ENCODE measurements at regions not wholly inside any gene's neighbourhood (a gene's known extent, or its start where the extent isn't known, plus 50 kb on each side); places are given as distances from the start of the nearest gene placed in this dataset.

GRCh38 chr1:209434631-209435217 is 148.8 kb upstream of the CAMK1G start:
- TF ChIP-seq CTCF (IDR thresholded peaks at IDR 0.05) = no peak
- Histone ChIP-seq H3K27ac (ENCODE audit: low read depth in 1 of 2, low read length in 2 of 2) (no peak overlapping the region), H3K27me3 (ENCODE audit: control insufficient read depth in 1 of 2, insufficient read depth in 2 of 2, low read length in 2 of 2) (peaks cover 3 to 8% of the 10 kb centered on the region in 2 experiments), H3K9me3 (ENCODE audit: control insufficient read depth in 1 of 2, insufficient read depth in 1 of 2, low read length in 2 of 2) (peaks cover 0 to 5% of the 10 kb centered on the region in 2 experiments), H3K36me3 (ENCODE audit: insufficient read depth, low read length) (no peaks in the 10 kb centered on the region), H3K4me1 (ENCODE audit: insufficient read depth, low read length) (no peaks in the 10 kb centered on the region), H3K4me3 (ENCODE audit: low read length) (no peak overlapping the region)
- Mint-ChIP-seq H3K36me3 (ENCODE audit: low read depth) (no peaks in the 10 kb centered on the region), H3K27ac (no peak overlapping the region), H3K27me3 (peaks cover 54% of the 10 kb centered on the region), H3K4me1 (ENCODE audit: low read depth) (no peaks in the 10 kb centered on the region), H3K4me3 (no peak overlapping the region), H3K9me3 (peaks cover 1% of the 10 kb centered on the region)
- intact Hi-C loops (cut with DNase I, micrococcal nuclease) = no loop called here
- DNase-seq (no peak), ATAC-seq (ENCODE audit: poor library complexity) (no peak)
- ChIA-PET POLR2A (no interaction called here), CTCF (no interaction called here)

GRCh38 chr1:209435654-209436566 is 147.6 kb upstream of the CAMK1G start:
- Mint-ChIP-seq H3K4me1 (ENCODE audit: low read depth) (no peaks in the 10 kb centered on the region), H3K27me3 (peaks cover 53% of the 10 kb centered on the region), H3K36me3 (ENCODE audit: low read depth) (no peaks in the 10 kb centered on the region), H3K27ac (no peak overlapping the region), H3K4me3 (no peak overlapping the region), H3K9me3 (peaks cover 5% of the 10 kb centered on the region)
- peak; percentile 35 for TF ChIP-seq CTCF (IDR thresholded peaks at IDR 0.05)
- Histone ChIP-seq H3K4me1 (ENCODE audit: insufficient read depth, low read length) (no peaks in the 10 kb centered on the region), H3K27ac (ENCODE audit: low read depth in 1 of 2, low read length in 2 of 2) (no peak overlapping the region), H3K36me3 (ENCODE audit: insufficient read depth, low read length) (no peaks in the 10 kb centered on the region), H3K9me3 (ENCODE audit: control insufficient read depth in 1 of 2, insufficient read depth in 1 of 2, low read length in 2 of 2) (peaks cover 0 to 10% of the 10 kb centered on the region in 2 experiments), H3K27me3 (ENCODE audit: control insufficient read depth in 1 of 2, insufficient read depth in 2 of 2, low read length in 2 of 2) (peaks cover 3 to 8% of the 10 kb centered on the region in 2 experiments), H3K4me3 (ENCODE audit: low read length) (no peak overlapping the region)
- ChIA-PET POLR2A (no interaction called here), CTCF (no interaction called here)
- intact Hi-C loops (cut with DNase I, micrococcal nuclease) = no loop called here
- no peak for ATAC-seq (ENCODE audit: poor library complexity)
- DNase-seq = peak in 9 of 14 experiments; percentile 0 to 37 (median 8)

GRCh38 chr1:209439828-209440227 is 143.7 kb upstream of the CAMK1G start:
- no peaks in the 10 kb centered on the region for H3K36me3 Mint-ChIP-seq (ENCODE audit: low read depth)
- no peak overlapping the region for H3K27ac Mint-ChIP-seq
- H3K4me1 ChIP-seq (ENCODE audit: insufficient read depth, low read length) = no peaks in the 10 kb centered on the region
- no peak for DNase-seq
- CTCF ChIA-PET = no interaction called here
- H3K4me3 Mint-ChIP-seq = no peak overlapping the region
- POLR2A ChIA-PET = no interaction called here
- no peaks in the 10 kb centered on the region for H3K4me1 Mint-ChIP-seq (ENCODE audit: low read depth)
- no peaks in the 10 kb centered on the region for H3K36me3 ChIP-seq (ENCODE audit: insufficient read depth, low read length)
- peaks cover 0 to 8% of the 10 kb centered on the region in 2 experiments for H3K27me3 ChIP-seq (ENCODE audit: control insufficient read depth in 1 of 2, insufficient read depth in 2 of 2, low read length in 2 of 2)
- H3K9me3 Mint-ChIP-seq = peaks cover 5% of the 10 kb centered on the region
- H3K27me3 Mint-ChIP-seq = peaks cover 46% of the 10 kb centered on the region
- ATAC-seq (ENCODE audit: poor library complexity) = no peak
- intact Hi-C loops (cut with DNase I, micrococcal nuclease) = no loop called here
- H3K4me3 ChIP-seq (ENCODE audit: low read length) = no peak overlapping the region
- H3K9me3 ChIP-seq (ENCODE audit: control insufficient read depth in 1 of 2, insufficient read depth in 1 of 2, low read length in 2 of 2) = peaks cover 0 to 10% of the 10 kb centered on the region in 2 experiments
- no peak for TF ChIP-seq CTCF (IDR thresholded peaks at IDR 0.05)
- H3K27ac ChIP-seq (ENCODE audit: low read depth in 1 of 2, low read length in 2 of 2) = no peak overlapping the region
